ENCODE measurements at regions not wholly inside any gene's neighbourhood (a gene's known extent, or its start where the extent isn't known, plus 50 kb on each side); places are given as distances from the start of the nearest gene placed in this dataset.

DNA sequence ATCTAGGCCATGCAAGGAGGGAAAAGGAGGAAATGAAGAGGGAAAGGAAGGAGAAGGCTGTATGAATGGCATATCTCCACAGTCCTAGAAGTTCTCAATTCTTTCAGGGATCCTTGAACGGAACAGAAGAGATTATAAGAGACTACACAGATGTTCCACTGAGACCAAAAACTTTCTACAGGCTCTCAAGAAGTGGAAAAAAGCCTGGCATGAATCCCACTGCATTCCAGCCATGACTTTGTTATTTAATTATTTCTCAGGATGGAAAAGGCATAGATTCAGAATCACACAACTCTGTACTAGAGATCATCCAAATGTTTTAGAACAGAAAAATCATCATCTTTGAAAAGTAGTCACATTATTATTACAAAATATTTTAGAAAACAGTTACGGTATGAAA lies 131.7 kb upstream of the CDH20 start:
- Histone ChIP-seq H3K36me3 (no peaks in the 10 kb centered on the region), H3K4me1 (no peaks in the 10 kb centered on the region), H3K27me3 (no peaks in the 10 kb centered on the region), H3K9me3 (no peaks in the 10 kb centered on the region), H3K4me3 (ENCODE audit: low read depth, low read length) (no peak overlapping the region)
- no peak for DNase-seq
- TF ChIP-seq CTCF (IDR thresholded peaks at IDR 0.05; ENCODE audit: low read depth, low read length), result no peak

DNA sequence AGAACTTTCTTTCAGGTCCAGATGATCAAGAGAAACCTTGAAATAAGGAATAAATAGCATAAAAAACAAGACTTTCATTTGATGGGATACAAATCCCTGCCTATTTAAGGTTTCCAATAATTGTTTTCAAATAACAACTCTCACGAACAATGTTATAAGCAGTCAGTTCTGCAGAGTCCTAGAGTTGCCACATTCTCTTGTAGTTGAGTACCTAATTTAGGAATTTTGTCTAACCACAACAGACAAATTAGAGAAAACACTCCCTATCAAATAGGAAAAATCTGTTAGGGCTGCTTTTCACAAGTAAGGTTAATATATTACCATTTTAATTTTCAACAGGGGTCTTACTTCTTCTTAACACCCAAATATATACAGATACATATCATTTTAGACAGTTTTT lies 130.1 kb upstream of the CDH20 start:
- H3K9me3 ChIP-seq, result no peaks in the 10 kb centered on the region
- H3K27me3 ChIP-seq, result no peaks in the 10 kb centered on the region
- DNase-seq, result no peak
- TF ChIP-seq CTCF (IDR thresholded peaks at IDR 0.05; ENCODE audit: low read depth, low read length), result no peak
- H3K36me3 ChIP-seq, result no peaks in the 10 kb centered on the region
- H3K4me3 ChIP-seq (ENCODE audit: low read depth, low read length), result no peak overlapping the region
- H3K4me1 ChIP-seq, result no peaks in the 10 kb centered on the region

- Histone ChIP-seq H3K36me3 (no peaks in the 10 kb centered on the region), H3K27me3 (no peaks in the 10 kb centered on the region), H3K4me1 (no peaks in the 10 kb centered on the region), H3K9me3 (no peaks in the 10 kb centered on the region), H3K4me3 (ENCODE audit: low read depth, low read length) (no peak overlapping the region)
- TF ChIP-seq CTCF (IDR thresholded peaks at IDR 0.05; ENCODE audit: low read depth, low read length), result no peak
- no peak for DNase-seq
Observed at GRCh38 chr18:61209801-61210200, 123.4 kb upstream of the CDH20 start.

GRCh38 chr18:61216051-61216450 lies 117.2 kb upstream of the CDH20 start:
- Histone ChIP-seq H3K9me3 (no peaks in the 10 kb centered on the region), H3K36me3 (no peaks in the 10 kb centered on the region), H3K4me3 (ENCODE audit: low read depth, low read length) (no peak overlapping the region), H3K27me3 (no peaks in the 10 kb centered on the region), H3K4me1 (no peaks in the 10 kb centered on the region)
- no peak for DNase-seq
- TF ChIP-seq CTCF (IDR thresholded peaks at IDR 0.05; ENCODE audit: low read depth, low read length), result no peak

GRCh38 chr18:61222206-61222605 lies 111.0 kb upstream of the CDH20 start:
- Histone ChIP-seq H3K27me3 (no peaks in the 10 kb centered on the region), H3K4me1 (no peaks in the 10 kb centered on the region), H3K36me3 (no peaks in the 10 kb centered on the region), H3K4me3 (ENCODE audit: low read depth, low read length) (no peak overlapping the region), H3K9me3 (no peaks in the 10 kb centered on the region)
- no peak for DNase-seq
- TF ChIP-seq CTCF (IDR thresholded peaks at IDR 0.05; ENCODE audit: low read depth, low read length), result no peak

DNA sequence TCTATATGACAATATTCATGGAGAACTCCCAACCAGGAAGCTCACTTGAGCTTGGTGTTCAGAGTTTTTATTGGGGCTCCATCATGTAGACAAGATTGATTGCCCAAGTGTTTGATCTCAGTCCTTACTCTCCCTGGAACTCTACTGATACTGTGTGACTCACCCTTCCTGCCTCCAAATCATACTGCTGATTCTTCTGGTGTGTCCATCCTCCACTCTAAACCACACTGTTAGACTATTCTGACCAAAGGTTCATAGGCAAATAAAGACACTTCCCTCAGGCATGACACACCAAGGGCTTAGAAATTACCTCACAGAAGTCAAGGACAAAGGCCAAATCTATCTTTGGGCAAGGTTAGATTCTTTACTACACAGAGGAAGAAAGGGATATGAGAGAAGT lies 107.9 kb upstream of the CDH20 start:
- no peak for DNase-seq
- Histone ChIP-seq H3K9me3 (no peaks in the 10 kb centered on the region), H3K27me3 (no peaks in the 10 kb centered on the region), H3K36me3 (no peaks in the 10 kb centered on the region), H3K4me3 (ENCODE audit: low read depth, low read length) (no peak overlapping the region), H3K4me1 (no peaks in the 10 kb centered on the region)
- no peak for TF ChIP-seq CTCF (IDR thresholded peaks at IDR 0.05; ENCODE audit: low read depth, low read length)
